SK-N-MC (cell line): ENCODE measurements at regions not wholly inside any gene's neighbourhood (a gene's known extent, or its start where the extent isn't known, plus 50 kb on each side); places are given as distances from the start of the nearest gene placed in this dataset.

Experiments used
- EZH2 ChIP-seq: fragments of 200-600 bp; sonication (generic); IDR thresholded peaks from one replicate; pipeline ENCODE4 v1.6.1; 2017; ENCODE audit warnings: antibody characterized with exemption
- FOXP2 ChIP-seq: optimal IDR thresholded peaks from 2 replicates; pipeline ENCODE3; 2011; ENCODE audit warnings: mild to moderate bottlenecking, moderate library complexity; ENCODE audit not compliant: insufficient read depth; ENCODE audit errors: extremely low read length, control extremely low read depth
- POLR2AphosphoS5 ChIP-seq: IDR thresholded peaks from 2 replicates; pipeline ENCODE4 v1.6.1; 2012; ENCODE audit warnings: mild to moderate bottlenecking, low read depth, low read length, borderline replicate concordance

- TF ChIP-seq EZH2, result no peak
- TF ChIP-seq POLR2AphosphoS5, result no peak
- TF ChIP-seq FOXP2, result no peak
These were observed 168.0 kb upstream of the IRX3 start for GRCh38 chr16:54454616-54455015.
